PC-9 (cell line): ENCODE measurements at regions not wholly inside any gene's neighbourhood (a gene's known extent, or its start where the extent isn't known, plus 50 kb on each side); places are given as distances from the start of the nearest gene placed in this dataset.

ENCODE experiments used
- BruUV-seq: library from RNA; stranded (reverse); fragments of 400-500 nt; replicated peaks from 2 replicates; lab custom pipeline; 2021; lab: Mats Ljungman, UMichigan
- CTCF ChIA-PET: fragments of 300-600 bp; sonication (Branson Sonifier 250); formaldehyde crosslinking; loops from one replicate; lab custom pipeline; 2022; ENCODE audit warnings: antibody characterized with exemption; lab: Charles Lee
- POLR2A ChIA-PET: fragments of 300-600 bp; sonication (Branson Sonifier 250); formaldehyde crosslinking; loops from one replicate; lab custom pipeline; 2022; ENCODE audit warnings: antibody characterized with exemption; ENCODE audit not compliant: unreplicated experiment; lab: Charles Lee
- DNase-seq, 2 experiments: peaks; one replicate each; pipeline versions ENCODE4 v3.0.0 to v3.0.0-alpha.2; 2015 to 2022; ENCODE audit warnings: mixed read lengths in 1 of 2
- H2AFZ ChIP-seq: fragments of 200-600 bp; sonication (generic); 2 replicates; pipeline ENCODE4 v1.8.1; 2017; ENCODE audit warnings: antibody characterized with exemption
- H3F3A ChIP-seq: fragments of 200-600 bp; sonication (generic); 2 replicates; pipeline ENCODE4 v1.8.1; 2017; ENCODE audit warnings: antibody characterized with exemption, mild to moderate bottlenecking, low read depth; ENCODE audit not compliant: insufficient read depth
- H3K27ac ChIP-seq: fragments of 200-600 bp; sonication (generic); 2 replicates; pipeline ENCODE4 v1.6.1; 2016; ENCODE audit warnings: mixed run types
- H3K27me3 ChIP-seq: fragments of 200-600 bp; sonication (generic); 2 replicates; pipeline ENCODE4 v1.6.1; 2016; ENCODE audit warnings: low read depth, mixed run types; ENCODE audit not compliant: insufficient read depth
- H3K36me3 ChIP-seq: fragments of 200-600 bp; sonication (generic); 2 replicates; pipeline ENCODE4 v1.6.1; 2016; ENCODE audit warnings: low read depth, mixed run types
- H3K4me1 ChIP-seq: fragments of 200-600 bp; sonication (generic); replicated peaks from 2 replicates; pipeline ENCODE4 v1.6.1; 2016; ENCODE audit warnings: mixed run types; ENCODE audit not compliant: insufficient read depth
- H3K4me2 ChIP-seq: fragments of 200-600 bp; sonication (generic); 2 replicates; pipeline ENCODE4 v1.6.1; 2017; ENCODE audit warnings: mixed run types
- H3K4me3 ChIP-seq: fragments of 200-600 bp; sonication (generic); 2 replicates; pipeline ENCODE4 v1.6.1; 2016; ENCODE audit warnings: mixed run types
- H3K79me2 ChIP-seq: fragments of 200-600 bp; sonication (generic); 2 replicates; pipeline ENCODE4 v1.6.1; 2017; ENCODE audit warnings: low read depth, mixed run types
- H3K9me2 ChIP-seq: fragments of 200-600 bp; sonication (generic); 2 replicates; pipeline ENCODE4 v1.8.1; 2017; ENCODE audit warnings: mild to moderate bottlenecking; ENCODE audit not compliant: insufficient read depth
- H3K9me3 ChIP-seq: fragments of 200-600 bp; sonication (generic); 2 replicates; pipeline ENCODE4 v1.8.1; 2016; ENCODE audit warnings: low read depth; ENCODE audit not compliant: insufficient read depth
- H4K20me1 ChIP-seq: fragments of 200-600 bp; sonication (generic); 2 replicates; pipeline ENCODE4 v1.8.1; 2017; ENCODE audit not compliant: insufficient read depth
- CTCF ChIP-seq: fragments of 200-600 bp; sonication (generic); conservative IDR thresholded peaks from 2 replicates; pipeline ENCODE4 v1.6.1; 2017; ENCODE audit warnings: mixed run types, antibody characterized with exemption, mild to moderate bottlenecking, moderate library complexity
- EZH2 ChIP-seq: fragments of 200-600 bp; sonication (generic); IDR thresholded peaks from 2 replicates; pipeline ENCODE4 v1.8.0; 2017; ENCODE audit warnings: antibody characterized with exemption, low read depth
- intact Hi-C: fragments of 100-400 bp; cut with micrococcal nuclease; formaldehyde crosslinking; loops from one replicate; pipeline ENCODE4 v1.10.0; 2022; ENCODE audit not compliant: unreplicated experiment

- H3K27me3 ChIP-seq, result peaks cover 47% of the 10 kb centered on the region; the same call in 1 of the 2 replicates
- no peak overlapping the region for H2AFZ ChIP-seq
- no peaks in the 10 kb centered on the region for H4K20me1 ChIP-seq
- intact Hi-C loops, result loop anchor here (5.0 to 10.0 kb wide), 4 partner anchors 151 to 488 kb away; partner anchors contain the start of genes ERCC6L2 and PTCH1
- H3K4me2 ChIP-seq, result no peak overlapping the region
- CTCF ChIA-PET, result interaction anchor here (1.1 kb wide), 1 partner anchor 10 kb away, joined by 5 read pairs; no protein-coding TSS in a partner anchor
- no peaks in the 10 kb centered on the region for H3K79me2 ChIP-seq
- no peak for TF ChIP-seq EZH2
- TF ChIP-seq CTCF, result peak; percentile 74
- no peaks in the 10 kb centered on the region for H3K9me2 ChIP-seq
- H3K9me3 ChIP-seq, result no peaks in the 10 kb centered on the region; the same call in 1 of the 2 replicates
- POLR2A ChIA-PET, result no interaction called here
- no peak for DNase-seq
- no peak overlapping the region for H3K27ac ChIP-seq
- no peaks in the 10 kb centered on the region for H3K4me1 ChIP-seq
- H3K4me3 ChIP-seq, result no peak overlapping the region
- no peaks in the 10 kb centered on the region for H3F3A ChIP-seq
- H3K36me3 ChIP-seq, result no peaks in the 10 kb centered on the region
- BruUV-seq, result no TSS peak
Measured at GRCh38 chr9:95726756-95727155, 148.7 kb upstream of the ERCC6L2 start.

- Histone ChIP-seq H3K4me1 (no peaks in the 10 kb centered on the region), H3K27ac (no peak overlapping the region), H3K9me3 (no peaks in the 10 kb centered on the region; the same call in 1 of the 2 replicates), H2AFZ (no peak overlapping the region), H3K4me2 (no peak overlapping the region), H3K27me3 (peaks cover 47% of the 10 kb centered on the region; the same call in 1 of the 2 replicates), H4K20me1 (no peaks in the 10 kb centered on the region), H3K4me3 (no peak overlapping the region), H3K36me3 (no peaks in the 10 kb centered on the region), H3K79me2 (no peaks in the 10 kb centered on the region), H3K9me2 (no peaks in the 10 kb centered on the region), H3F3A (no peaks in the 10 kb centered on the region)
- no peak for DNase-seq
- ChIA-PET POLR2A (no interaction called here), CTCF (no interaction called here)
- TF ChIP-seq EZH2 (no peak), CTCF (no peak)
- BruUV-seq, result no TSS peak
- intact Hi-C loops, result loop anchor here (5.0 to 10.0 kb wide), 4 partner anchors 152 to 490 kb away; partner anchors contain the start of genes ERCC6L2 and PTCH1
Measured at GRCh38 chr9:95725045-95725444, 150.4 kb upstream of the ERCC6L2 start.

- Histone ChIP-seq H3K79me2 (no peaks in the 10 kb centered on the region), H3K4me2 (no peak overlapping the region), H2AFZ (no peak overlapping the region), H4K20me1 (no peaks in the 10 kb centered on the region), H3K9me3 (no peaks in the 10 kb centered on the region; the same call in 1 of the 2 replicates), H3K27ac (no peak overlapping the region), H3K4me3 (no peak overlapping the region), H3K4me1 (no peaks in the 10 kb centered on the region), H3K27me3 (peaks cover 41% of the 10 kb centered on the region; the same call in 1 of the 2 replicates), H3K9me2 (no peaks in the 10 kb centered on the region), H3F3A (no peaks in the 10 kb centered on the region), H3K36me3 (no peaks in the 10 kb centered on the region)
- ChIA-PET CTCF (no interaction called here), POLR2A (no interaction called here)
- no TSS peak for BruUV-seq
- TF ChIP-seq CTCF (no peak), EZH2 (no peak)
- intact Hi-C loops, result loop anchor here (10.0 kb wide), 3 partner anchors 210 to 490 kb away; partner anchors contain the start of gene PTCH1
- no peak for DNase-seq
Measured at GRCh38 chr9:95724253-95724991, 151.1 kb upstream of the ERCC6L2 start.
